ENCODE measurements at regions not wholly inside any gene's neighbourhood (a gene's known extent, or its start where the extent isn't known, plus 50 kb on each side); places are given as distances from the start of the nearest gene placed in this dataset.

DNA sequence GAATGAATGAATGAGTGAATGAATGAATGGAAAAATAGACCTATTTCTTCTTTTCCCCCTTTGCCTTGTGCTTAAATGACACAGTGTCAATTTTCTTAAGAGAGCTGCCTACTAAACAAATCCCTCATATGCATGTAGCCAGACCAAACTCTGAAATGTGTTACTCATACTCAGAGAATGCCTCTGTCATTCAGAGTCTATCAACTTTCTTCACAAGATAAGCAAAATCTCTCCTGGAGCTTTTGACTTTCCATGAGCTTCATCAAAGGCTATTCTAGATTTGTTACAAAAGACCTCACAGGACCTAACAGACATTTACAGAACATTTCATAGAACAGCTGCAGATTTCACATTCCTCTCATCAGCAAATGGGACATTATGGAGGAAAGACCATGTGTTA, 275.7 kb upstream of the MSX2 start:
- no peak overlapping the region for H3K4me3 ChIP-seq

DNA sequence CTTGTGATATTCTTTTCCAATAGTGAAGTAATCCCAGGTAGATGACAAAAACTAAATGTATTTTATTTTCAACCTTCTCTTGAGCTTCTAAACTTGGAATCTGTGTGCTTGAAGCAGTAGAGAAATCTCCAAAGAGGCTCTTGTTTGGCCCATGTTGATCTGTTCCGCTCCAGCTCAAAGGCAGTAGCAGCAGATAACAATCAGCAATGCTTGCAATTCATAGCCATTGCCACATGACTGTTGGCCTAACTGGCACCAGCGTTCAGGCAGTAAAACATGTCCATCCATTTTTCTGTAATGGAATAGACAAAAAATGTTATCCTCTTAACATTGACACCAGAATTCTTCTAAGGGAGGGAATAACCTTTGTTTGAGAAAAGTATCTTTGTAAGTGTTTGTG, 270.7 kb upstream of the MSX2 start:
- Histone ChIP-seq H3K36me3 (no peaks in the 10 kb centered on the region), H3K27ac (no peak overlapping the region), H3K27me3 (peaks cover 0 to 8% of the 10 kb centered on the region in 2 donors), H3K9me3 (no peaks in the 10 kb centered on the region), H3K4me1 (no peaks in the 10 kb centered on the region), H3K4me3 (no peak overlapping the region)
- intact Hi-C loops (cut with DNase I; ENCODE audit: low total_unique reads), result no loop called here
- TF ChIP-seq, protein P1, sequence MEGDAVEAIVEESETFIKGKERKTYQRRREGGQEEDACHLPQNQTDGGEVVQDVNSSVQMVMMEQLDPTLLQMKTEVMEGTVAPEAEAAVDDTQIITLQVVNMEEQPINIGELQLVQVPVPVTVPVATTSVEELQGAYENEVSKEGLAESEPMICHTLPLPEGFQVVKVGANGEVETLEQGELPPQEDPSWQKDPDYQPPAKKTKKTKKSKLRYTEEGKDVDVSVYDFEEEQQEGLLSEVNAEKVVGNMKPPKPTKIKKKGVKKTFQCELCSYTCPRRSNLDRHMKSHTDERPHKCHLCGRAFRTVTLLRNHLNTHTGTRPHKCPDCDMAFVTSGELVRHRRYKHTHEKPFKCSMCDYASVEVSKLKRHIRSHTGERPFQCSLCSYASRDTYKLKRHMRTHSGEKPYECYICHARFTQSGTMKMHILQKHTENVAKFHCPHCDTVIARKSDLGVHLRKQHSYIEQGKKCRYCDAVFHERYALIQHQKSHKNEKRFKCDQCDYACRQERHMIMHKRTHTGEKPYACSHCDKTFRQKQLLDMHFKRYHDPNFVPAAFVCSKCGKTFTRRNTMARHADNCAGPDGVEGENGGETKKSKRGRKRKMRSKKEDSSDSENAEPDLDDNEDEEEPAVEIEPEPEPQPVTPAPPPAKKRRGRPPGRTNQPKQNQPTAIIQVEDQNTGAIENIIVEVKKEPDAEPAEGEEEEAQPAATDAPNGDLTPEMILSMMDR (IDR thresholded peaks at IDR 0.05), result no peak
- no peak for DNase-seq

More for the DNA sequence above, 275.7 kb upstream of the MSX2 start:
- TF ChIP-seq, protein P1 (IDR thresholded peaks at IDR 0.05), result no peak
- intact Hi-C loops (cut with DNase I; ENCODE audit: low total_unique reads), result no loop called here
- Histone ChIP-seq H3K4me1 (no peaks in the 10 kb centered on the region), H3K9me3 (no peaks in the 10 kb centered on the region), H3K36me3 (no peaks in the 10 kb centered on the region), H3K27ac (no peak overlapping the region), H3K27me3 (peaks cover 0 to 20% of the 10 kb centered on the region in 2 donors)
- no peak for DNase-seq

DNA sequence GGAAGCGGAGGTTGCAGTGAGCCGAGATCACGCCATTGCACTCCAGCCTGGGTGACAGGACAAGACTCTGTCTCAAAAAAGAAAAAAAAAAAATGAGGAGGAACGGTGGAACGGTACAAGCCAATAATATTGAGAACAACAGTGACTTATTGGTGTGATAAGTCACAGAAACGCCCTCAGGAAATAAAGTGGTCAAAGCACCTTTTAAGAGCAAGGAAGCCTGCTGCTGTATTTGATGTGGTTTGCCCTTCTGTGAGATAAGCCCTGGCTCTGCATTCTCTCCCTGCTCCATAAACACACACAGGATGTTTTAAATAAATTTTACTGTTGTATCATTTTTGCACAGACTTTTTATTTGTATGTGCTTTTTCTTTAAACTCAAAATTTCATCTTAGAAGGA, 269.9 kb upstream of the MSX2 start:
- Histone ChIP-seq H3K27me3 (peaks cover 0 to 10% of the 10 kb centered on the region in 2 donors), H3K9me3 (no peaks in the 10 kb centered on the region), H3K4me3 (no peak overlapping the region), H3K36me3 (no peaks in the 10 kb centered on the region), H3K27ac (no peak overlapping the region), H3K4me1 (no peaks in the 10 kb centered on the region)
- TF ChIP-seq, protein P1 (IDR thresholded peaks at IDR 0.05), result no peak
- no peak for DNase-seq
- intact Hi-C loops (cut with DNase I; ENCODE audit: low total_unique reads), result no loop called here

DNA sequence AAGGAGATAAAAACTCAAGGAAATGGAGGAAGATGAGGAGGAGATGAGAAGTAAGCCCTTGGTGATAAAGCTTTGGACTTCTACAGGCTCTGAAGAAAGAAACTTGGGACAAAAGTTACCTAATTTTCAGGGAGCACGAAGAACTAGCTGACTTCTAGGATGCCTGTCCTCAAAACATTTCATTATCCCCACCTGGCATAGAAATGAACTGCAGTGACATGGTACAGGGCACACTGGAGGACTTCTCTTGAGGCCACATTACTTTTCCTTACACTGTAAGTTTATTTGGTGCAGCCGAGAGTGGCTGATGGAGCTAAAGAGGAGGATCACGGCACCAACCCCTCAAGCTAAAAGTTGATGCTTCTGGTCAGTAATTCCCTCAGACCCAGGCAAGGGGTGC, 269.5 kb upstream of the MSX2 start:
- DNase-seq, result no peak
- TF ChIP-seq, protein P1 (IDR thresholded peaks at IDR 0.05), result no peak
- intact Hi-C loops (cut with DNase I; ENCODE audit: low total_unique reads), result no loop called here
- no peaks in the 10 kb centered on the region for H3K9me3 ChIP-seq
- H3K4me1 ChIP-seq, result no peaks in the 10 kb centered on the region
- H3K4me3 ChIP-seq, result no peak overlapping the region
- no peaks in the 10 kb centered on the region for H3K36me3 ChIP-seq
- H3K27me3 ChIP-seq, result peaks cover 0 to 12% of the 10 kb centered on the region in 2 donors
- no peak overlapping the region for H3K27ac ChIP-seq

DNA sequence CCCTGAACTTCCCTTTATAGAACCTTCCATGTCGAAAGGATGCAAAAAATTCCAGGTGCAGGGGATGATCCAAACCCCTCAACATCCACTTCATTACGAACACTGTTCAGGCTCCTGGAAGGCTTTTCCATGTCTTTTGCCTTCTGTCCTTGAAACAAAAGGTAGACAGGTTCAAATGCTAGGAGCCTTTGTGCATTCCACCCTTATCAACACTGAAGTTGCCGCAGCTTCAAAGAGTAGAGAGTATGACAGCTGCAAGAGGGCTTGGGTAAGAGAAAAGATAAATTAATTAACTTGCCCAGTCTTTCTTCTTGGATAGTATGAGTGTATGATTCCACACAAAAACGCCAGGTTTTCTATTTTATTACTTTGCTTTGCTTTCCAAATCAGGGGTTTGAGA, 269.1 kb upstream of the MSX2 start:
- H3K27ac ChIP-seq, result no peak overlapping the region
- intact Hi-C loops (cut with DNase I; ENCODE audit: low total_unique reads), result no loop called here
- H3K9me3 ChIP-seq, result no peaks in the 10 kb centered on the region
- H3K4me1 ChIP-seq, result no peaks in the 10 kb centered on the region
- H3K27me3 ChIP-seq, result peaks cover 0 to 12% of the 10 kb centered on the region in 2 donors
- no peak for DNase-seq
- H3K4me3 ChIP-seq, result no peak overlapping the region
- H3K36me3 ChIP-seq, result no peaks in the 10 kb centered on the region
- TF ChIP-seq, protein P1 (IDR thresholded peaks at IDR 0.05), result no peak

DNA sequence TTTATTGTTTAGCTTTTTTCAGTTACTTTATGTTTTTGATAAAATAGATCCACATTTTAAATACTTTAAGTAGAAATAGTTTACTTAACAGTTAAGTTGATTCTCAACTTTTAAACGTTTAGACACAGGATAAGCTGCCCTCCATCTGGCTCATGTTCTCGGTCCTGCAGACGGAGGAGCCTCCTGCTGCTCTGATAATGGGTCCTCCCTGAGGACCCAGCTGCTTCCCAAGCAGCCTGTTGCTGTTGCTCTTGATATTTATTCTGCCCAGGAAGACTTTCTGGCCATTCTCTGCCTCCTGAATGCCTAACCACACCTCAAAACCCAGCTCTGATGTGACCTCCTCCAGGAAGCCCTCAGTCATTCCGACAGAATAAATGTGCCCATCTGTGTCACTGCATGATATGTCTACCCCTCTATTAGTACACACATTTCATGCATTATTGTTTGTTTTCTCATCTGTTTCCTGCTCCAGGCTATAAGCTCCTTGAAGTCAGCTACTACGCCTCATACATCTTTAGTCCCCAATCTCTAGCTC, 267.2 kb upstream of the MSX2 start:
- DNase-seq, result no peak
- Histone ChIP-seq H3K4me1 (no peaks in the 10 kb centered on the region), H3K27me3 (peaks cover 0 to 11% of the 10 kb centered on the region in 2 donors), H3K4me3 (no peak overlapping the region), H3K27ac (no peak overlapping the region), H3K36me3 (no peaks in the 10 kb centered on the region), H3K9me3 (no peaks in the 10 kb centered on the region)
- TF ChIP-seq, protein P1 (IDR thresholded peaks at IDR 0.05), result no peak
- intact Hi-C loops (cut with DNase I; ENCODE audit: low total_unique reads), result no loop called here
